Osteocyte (in vitro differentiated cells): ENCODE measurements at regions not wholly inside any gene's neighbourhood (a gene's known extent, or its start where the extent isn't known, plus 50 kb on each side); places are given as distances from the start of the nearest gene placed in this dataset.
"Not testable (repeated sequence)": the region's sequence is repeated elsewhere in the genome, so short reads cannot be mapped to it uniquely, and the experiment has no call there.

Source experiments
- DNase-seq: peaks from one replicate; pipeline ENCODE4 v3.0.0; 2021; ENCODE audit warnings: mixed read lengths; ENCODE audit not compliant: unreplicated experiment; ENCODE audit errors: extremely low spot score
- H3K27ac Mint-ChIP-seq: one replicate; pipeline ENCODE4 v1.8.0; 2021; ENCODE audit warnings: mild to moderate bottlenecking, mixed read lengths; ENCODE audit not compliant: unreplicated experiment
- H3K27me3 Mint-ChIP-seq: one replicate; pipeline ENCODE4 v1.8.0; 2021; ENCODE audit warnings: mixed read lengths; ENCODE audit not compliant: unreplicated experiment
- H3K36me3 Mint-ChIP-seq: one replicate; pipeline ENCODE4 v1.8.0; 2021; ENCODE audit warnings: mixed read lengths; ENCODE audit not compliant: unreplicated experiment
- H3K4me1 Mint-ChIP-seq: one replicate; pipeline ENCODE4 v1.8.0; 2021; ENCODE audit warnings: mixed read lengths; ENCODE audit not compliant: unreplicated experiment
- H3K4me3 Mint-ChIP-seq: one replicate; pipeline ENCODE4 v1.8.0; 2021; ENCODE audit warnings: mild to moderate bottlenecking, moderate library complexity, mixed read lengths; ENCODE audit not compliant: unreplicated experiment
- H3K9me3 Mint-ChIP-seq: one replicate; pipeline ENCODE4 v1.8.0; 2021; ENCODE audit warnings: mixed read lengths; ENCODE audit not compliant: unreplicated experiment
- CTCF ChIP-seq: fragments of 200-600 bp; sonication (generic); IDR thresholded peaks from 2 replicates; pipeline ENCODE4 v1.5.0; 2021; ENCODE audit warnings: antibody characterized with exemption, mild to moderate bottlenecking, moderate library complexity

GRCh38 chr15:87478687-87479072, 777.9 kb downstream of the NTRK3 start:
- Mint-ChIP-seq H3K4me1 (no peaks in the 10 kb centered on the region), H3K36me3 (no peaks in the 10 kb centered on the region), H3K4me3 (no peak overlapping the region), H3K27me3 (no peaks in the 10 kb centered on the region), H3K9me3 (peaks cover 9% of the 10 kb centered on the region), H3K27ac (no peak overlapping the region)
- no peak for TF ChIP-seq CTCF
- no peak for DNase-seq

- Mint-ChIP-seq H3K4me1 (no peaks in the 10 kb centered on the region), H3K36me3 (no peaks in the 10 kb centered on the region), H3K27me3 (no peaks in the 10 kb centered on the region), H3K9me3 (peaks cover 9% of the 10 kb centered on the region), H3K4me3 (no peak overlapping the region), H3K27ac (no peak overlapping the region)
- no peak for TF ChIP-seq CTCF
- DNase-seq: no peak
These were observed 778.5 kb downstream of the NTRK3 start for GRCh38 chr15:87477737-87478686.

- no peak overlapping the region for H3K4me3 Mint-ChIP-seq
- H3K9me3 Mint-ChIP-seq: peaks cover 8% of the 10 kb centered on the region
- H3K4me1 Mint-ChIP-seq: no peaks in the 10 kb centered on the region
- H3K27ac Mint-ChIP-seq: no peak overlapping the region
- H3K36me3 Mint-ChIP-seq: no peaks in the 10 kb centered on the region
- no peak for TF ChIP-seq CTCF
- no peaks in the 10 kb centered on the region for H3K27me3 Mint-ChIP-seq
- no peak for DNase-seq
These were observed 779.5 kb downstream of the NTRK3 start for GRCh38 chr15:87477026-87477425.

- H3K36me3 Mint-ChIP-seq: no peaks in the 10 kb centered on the region
- H3K4me1 Mint-ChIP-seq: no peaks in the 10 kb centered on the region
- TF ChIP-seq CTCF: no peak
- no peak overlapping the region for H3K27ac Mint-ChIP-seq
- H3K27me3 Mint-ChIP-seq: no peaks in the 10 kb centered on the region
- no peak for DNase-seq
- H3K9me3 Mint-ChIP-seq: peaks cover 6% of the 10 kb centered on the region
- no peak overlapping the region for H3K4me3 Mint-ChIP-seq
These were observed 785.6 kb downstream of the NTRK3 start for GRCh38 chr15:87470923-87471322.

- DNase-seq: not testable (repeated sequence)
These were observed 792.6 kb downstream of the NTRK3 start for GRCh38 chr15:87463956-87464355.

More at GRCh38 chr15:87463956-87464355, 792.6 kb downstream of the NTRK3 start:
- H3K27ac Mint-ChIP-seq, H3K9me3 Mint-ChIP-seq, H3K27me3 Mint-ChIP-seq, H3K36me3 Mint-ChIP-seq, H3K4me1 Mint-ChIP-seq, H3K4me3 Mint-ChIP-seq: not testable (repeated sequence)
